Thyroid gland (tissue), 4 donors: ENCODE measurements at regions not wholly inside any gene's neighbourhood (a gene's known extent, or its start where the extent isn't known, plus 50 kb on each side); places are given as distances from the start of the nearest gene placed in this dataset.

Experiments used
- CTCF ChIP-seq, 6 experiments: fragments of 200-600 bp in 3 of 6; fragments of 450-650 bp in 3 of 6; sonication (generic) in 3 of 6; IDR thresholded peaks; one replicate each; pipeline ENCODE4 v1.5.1; 2016 to 2019; ENCODE audit warnings: antibody characterized with exemption in 6 of 6, mild to moderate bottlenecking in 2 of 6, inconsistent platforms in 1 of 6, moderate library complexity in 1 of 6
- POLR2A ChIP-seq, 2 donors: fragments of 450-650 bp; IDR thresholded peaks; one replicate each; pipeline ENCODE4 v1.6.1; 2017; ENCODE audit warnings: antibody characterized with exemption in 2 of 2, mild to moderate bottlenecking in 2 of 2, moderate library complexity in 1 of 2

DNA sequence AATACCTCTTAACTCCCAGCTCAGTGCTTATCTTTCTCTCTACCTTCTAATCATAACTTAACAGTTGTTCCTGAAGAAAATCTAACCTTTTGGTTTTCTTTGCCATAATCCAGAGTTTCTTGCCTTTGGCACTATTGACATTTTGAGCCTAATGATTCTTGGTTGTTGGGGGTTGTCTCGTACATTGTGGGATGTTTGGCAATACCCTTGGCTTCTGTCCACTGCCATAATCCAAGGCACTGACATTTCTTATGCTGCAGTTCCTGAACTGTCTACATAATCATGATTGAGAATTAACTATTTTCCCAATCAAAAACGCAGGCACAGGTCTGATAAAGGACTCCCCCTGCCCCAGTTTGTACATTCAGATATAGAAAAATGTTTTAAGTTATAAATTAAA lies 203.2 kb upstream of the MEX3C start:
- TF ChIP-seq CTCF (IDR thresholded peaks at IDR 0.05), result no peak
- TF ChIP-seq POLR2A (IDR thresholded peaks at IDR 0.05), result no peak
